Esophagus muscularis mucosa (tissue), 3 donors: ENCODE measurements at regions not wholly inside any gene's neighbourhood (a gene's known extent, or its start where the extent isn't known, plus 50 kb on each side); places are given as distances from the start of the nearest gene placed in this dataset.

ENCODE experiments used
- EP300 ChIP-seq: sonication (generic); formaldehyde crosslinking; IDR thresholded peaks from one replicate; pipeline ENCODE4 v1.6.1; 2017; ENCODE audit warnings: antibody characterized with exemption
- TF ChIP-seq, protein P1 (sequence below), 3 experiments: fragments of 200-600 bp in 2 of 3; fragments of 450-650 bp in 1 of 3; sonication (generic) in 2 of 3; IDR thresholded peaks; one replicate each; pipeline ENCODE4 v1.5.1; 2017 to 2019; ENCODE audit warnings: antibody characterized with exemption in 3 of 3, mild to moderate bottlenecking in 2 of 3, moderate library complexity in 1 of 3

DNA sequence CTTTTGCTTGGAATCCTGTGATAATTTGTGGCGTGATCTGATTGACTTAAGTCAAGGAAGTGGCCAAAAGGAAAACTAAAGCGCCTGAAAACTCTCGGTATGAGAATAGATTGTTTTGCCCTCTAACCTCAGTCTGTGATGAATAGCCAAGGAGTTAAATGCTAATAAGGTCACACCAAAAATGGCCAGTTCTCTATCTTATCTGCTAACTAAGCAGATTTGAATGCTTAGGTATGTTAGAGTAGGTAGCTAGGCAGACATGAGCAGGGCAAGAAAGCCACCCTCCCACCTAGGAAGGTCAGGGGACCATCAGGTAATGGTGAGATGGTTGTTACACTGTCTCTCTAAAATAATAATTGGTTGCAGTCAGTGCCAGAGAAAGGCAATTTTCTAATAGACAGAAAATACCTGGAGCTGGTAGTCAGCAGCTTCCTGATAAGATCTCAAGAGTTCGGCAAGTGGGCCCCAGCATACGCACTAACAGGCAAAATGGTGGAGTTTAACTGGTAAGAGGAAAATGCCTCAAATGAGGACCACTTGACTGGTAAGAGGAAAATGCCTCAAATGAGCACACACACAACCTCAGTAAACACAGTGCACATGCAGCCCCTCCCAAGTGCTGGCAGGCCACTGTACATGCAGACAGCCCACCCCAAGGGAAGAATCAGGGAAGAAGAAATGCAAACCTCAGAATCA is 468.4 kb downstream of the MBD2 start:
- TF ChIP-seq, protein P1, sequence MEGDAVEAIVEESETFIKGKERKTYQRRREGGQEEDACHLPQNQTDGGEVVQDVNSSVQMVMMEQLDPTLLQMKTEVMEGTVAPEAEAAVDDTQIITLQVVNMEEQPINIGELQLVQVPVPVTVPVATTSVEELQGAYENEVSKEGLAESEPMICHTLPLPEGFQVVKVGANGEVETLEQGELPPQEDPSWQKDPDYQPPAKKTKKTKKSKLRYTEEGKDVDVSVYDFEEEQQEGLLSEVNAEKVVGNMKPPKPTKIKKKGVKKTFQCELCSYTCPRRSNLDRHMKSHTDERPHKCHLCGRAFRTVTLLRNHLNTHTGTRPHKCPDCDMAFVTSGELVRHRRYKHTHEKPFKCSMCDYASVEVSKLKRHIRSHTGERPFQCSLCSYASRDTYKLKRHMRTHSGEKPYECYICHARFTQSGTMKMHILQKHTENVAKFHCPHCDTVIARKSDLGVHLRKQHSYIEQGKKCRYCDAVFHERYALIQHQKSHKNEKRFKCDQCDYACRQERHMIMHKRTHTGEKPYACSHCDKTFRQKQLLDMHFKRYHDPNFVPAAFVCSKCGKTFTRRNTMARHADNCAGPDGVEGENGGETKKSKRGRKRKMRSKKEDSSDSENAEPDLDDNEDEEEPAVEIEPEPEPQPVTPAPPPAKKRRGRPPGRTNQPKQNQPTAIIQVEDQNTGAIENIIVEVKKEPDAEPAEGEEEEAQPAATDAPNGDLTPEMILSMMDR (IDR thresholded peaks at IDR 0.05), result no peak
- no peak for TF ChIP-seq EP300
